ENCODE measurements at regions not wholly inside any gene's neighbourhood (a gene's known extent, or its start where the extent isn't known, plus 50 kb on each side); places are given as distances from the start of the nearest gene placed in this dataset.

DNA sequence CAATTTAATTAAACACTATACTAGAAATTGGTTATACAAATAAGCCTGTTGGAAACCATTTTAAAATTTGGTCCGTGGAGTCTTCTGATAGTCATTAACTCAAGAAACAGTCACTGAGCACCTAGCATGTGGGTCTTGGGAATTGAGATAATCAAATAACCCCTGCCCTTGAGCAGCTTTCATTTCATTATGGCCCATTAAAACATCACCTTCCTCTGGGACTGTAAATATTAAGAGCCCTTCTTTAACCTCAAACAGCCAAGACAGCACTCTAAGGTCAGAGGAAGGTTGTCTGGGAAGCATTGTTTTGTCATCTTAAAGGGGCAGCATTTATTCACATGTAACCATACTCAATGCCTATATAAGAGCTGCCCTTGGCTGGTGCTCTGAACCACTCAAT, 610.3 kb upstream of the USP24 start:
- TF ChIP-seq, protein P1, sequence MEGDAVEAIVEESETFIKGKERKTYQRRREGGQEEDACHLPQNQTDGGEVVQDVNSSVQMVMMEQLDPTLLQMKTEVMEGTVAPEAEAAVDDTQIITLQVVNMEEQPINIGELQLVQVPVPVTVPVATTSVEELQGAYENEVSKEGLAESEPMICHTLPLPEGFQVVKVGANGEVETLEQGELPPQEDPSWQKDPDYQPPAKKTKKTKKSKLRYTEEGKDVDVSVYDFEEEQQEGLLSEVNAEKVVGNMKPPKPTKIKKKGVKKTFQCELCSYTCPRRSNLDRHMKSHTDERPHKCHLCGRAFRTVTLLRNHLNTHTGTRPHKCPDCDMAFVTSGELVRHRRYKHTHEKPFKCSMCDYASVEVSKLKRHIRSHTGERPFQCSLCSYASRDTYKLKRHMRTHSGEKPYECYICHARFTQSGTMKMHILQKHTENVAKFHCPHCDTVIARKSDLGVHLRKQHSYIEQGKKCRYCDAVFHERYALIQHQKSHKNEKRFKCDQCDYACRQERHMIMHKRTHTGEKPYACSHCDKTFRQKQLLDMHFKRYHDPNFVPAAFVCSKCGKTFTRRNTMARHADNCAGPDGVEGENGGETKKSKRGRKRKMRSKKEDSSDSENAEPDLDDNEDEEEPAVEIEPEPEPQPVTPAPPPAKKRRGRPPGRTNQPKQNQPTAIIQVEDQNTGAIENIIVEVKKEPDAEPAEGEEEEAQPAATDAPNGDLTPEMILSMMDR (IDR thresholded peaks at IDR 0.05) = no peak
- no peak for TF ChIP-seq MYBL2 (CRISPR knock-in tag; IDR thresholded peaks at IDR 0.05)
- no peak for TF ChIP-seq CREB1 (CRISPR knock-in tag; IDR thresholded peaks at IDR 0.05)
- TF ChIP-seq ZNF416 (CRISPR knock-in tag; IDR thresholded peaks at IDR 0.05) = no peak
- TF ChIP-seq ESRRA (CRISPR knock-in tag; IDR thresholded peaks at IDR 0.05; ENCODE audit: borderline replicate concordance) = no peak
- TF ChIP-seq ETV6 (CRISPR knock-in tag; IDR thresholded peaks at IDR 0.05) = no peak
- no peak for TF ChIP-seq MAX (CRISPR knock-in tag; IDR thresholded peaks at IDR 0.05)
- TF ChIP-seq FOXP1 (CRISPR knock-in tag; IDR thresholded peaks at IDR 0.05; ENCODE audit: borderline replicate concordance) = no peak
- no peak for TF ChIP-seq EMX1 (CRISPR knock-in tag; IDR thresholded peaks at IDR 0.05)
- TF ChIP-seq USF1 (CRISPR knock-in tag; IDR thresholded peaks at IDR 0.05) = no peak
- no peak for TF ChIP-seq SP1 (CRISPR knock-in tag; conservative IDR thresholded peaks at IDR 0.05)
- no peak for TF ChIP-seq IRF2 (CRISPR knock-in tag; IDR thresholded peaks at IDR 0.05; ENCODE audit: borderline replicate concordance, low read depth)
- no peak for TF ChIP-seq TCF7 (CRISPR knock-in tag; IDR thresholded peaks at IDR 0.05; ENCODE audit: low read depth)
- TF ChIP-seq KAT7 (CRISPR knock-in tag; IDR thresholded peaks at IDR 0.05; ENCODE audit: borderline replicate concordance) = no peak
